ENCODE measurements at regions not wholly inside any gene's neighbourhood (a gene's known extent, or its start where the extent isn't known, plus 50 kb on each side); places are given as distances from the start of the nearest gene placed in this dataset.
"Not testable (repeated sequence)": the region's sequence is repeated elsewhere in the genome, so short reads cannot be mapped to it uniquely, and the experiment has no call there.

DNA sequence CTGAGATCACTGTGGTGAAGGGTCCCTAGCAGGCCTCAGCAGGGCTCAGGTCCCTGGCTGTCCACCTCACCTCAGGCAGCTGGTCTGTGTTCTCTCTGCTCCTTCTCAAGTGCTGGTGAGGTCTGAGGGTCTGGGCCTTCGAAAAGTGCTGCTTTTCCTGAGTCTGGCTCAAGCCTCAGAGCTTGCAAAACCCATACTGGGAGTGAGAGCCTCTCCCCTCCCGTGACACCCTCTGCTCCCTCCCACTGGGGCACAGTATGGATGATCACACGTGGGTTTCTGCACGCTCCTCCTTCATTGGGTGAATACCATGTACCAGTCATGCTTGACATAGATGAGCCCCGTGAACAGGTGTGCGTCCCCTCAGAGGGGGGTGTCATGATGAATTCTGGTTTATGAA is 73.3 kb upstream of the WASF3 start:
- DNase-seq (ENCODE audit: low spot score): no peak

DNA sequence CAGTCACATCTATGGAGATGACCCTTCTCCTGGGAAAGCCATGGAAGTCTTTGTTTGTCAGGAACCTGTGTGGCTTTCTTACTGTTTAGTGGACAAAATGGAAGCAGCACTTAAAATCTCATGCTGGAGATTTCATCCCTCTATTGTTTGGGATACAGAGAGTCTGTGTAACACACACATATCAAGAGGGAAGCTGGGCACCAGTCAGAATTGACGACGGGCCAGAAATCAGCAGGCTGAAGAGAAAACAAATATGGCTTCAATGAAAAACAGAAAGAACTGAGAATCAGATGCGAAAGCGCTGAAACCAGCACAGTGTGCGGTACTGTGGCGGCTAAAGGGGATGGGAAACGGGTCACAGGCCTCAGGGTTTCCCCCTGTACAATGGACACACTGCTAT is 72.2 kb upstream of the WASF3 start:
- no peak for DNase-seq (ENCODE audit: low spot score)

DNA sequence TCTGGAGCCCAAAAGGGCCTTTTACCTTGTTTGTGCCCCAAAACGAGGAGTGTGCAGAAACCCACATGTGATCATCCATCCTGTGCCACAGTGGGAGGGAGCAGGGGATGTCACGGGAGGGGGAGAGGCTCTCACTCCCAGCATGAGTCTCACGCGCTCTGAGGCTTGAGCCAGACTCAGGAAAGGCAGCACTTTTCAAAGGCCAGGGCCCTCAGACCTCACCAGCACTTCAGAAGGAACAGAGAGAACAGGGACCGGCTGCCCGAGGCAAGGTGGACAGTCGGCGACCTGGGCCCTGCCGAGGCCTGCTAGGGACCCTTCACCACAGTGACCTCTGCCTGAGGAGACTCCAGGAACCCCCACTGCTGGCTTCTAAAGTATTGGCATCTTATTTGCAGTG is 71.7 kb upstream of the WASF3 start:
- no peak for DNase-seq (ENCODE audit: low spot score)

DNA sequence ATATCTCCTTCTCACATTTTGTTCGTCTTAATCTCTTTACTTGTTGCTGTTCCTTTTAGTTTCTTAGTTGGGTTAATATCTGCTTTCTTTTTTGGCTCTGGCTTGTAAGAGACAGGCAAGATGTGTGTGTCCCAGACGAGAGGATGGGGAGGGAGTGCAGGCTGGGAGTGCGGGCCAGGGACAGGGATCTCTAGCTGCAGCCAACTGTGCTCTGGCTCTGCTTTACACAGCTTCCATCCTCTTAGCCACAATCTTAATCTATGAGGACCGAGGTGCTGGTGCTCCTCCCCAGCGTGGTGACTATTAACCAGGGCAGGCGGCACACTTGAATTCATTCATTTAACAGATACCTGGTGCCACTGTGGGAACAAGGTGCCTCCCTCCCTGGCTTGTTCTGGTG is 70.9 kb upstream of the WASF3 start:
- no peak for DNase-seq (ENCODE audit: low spot score)

DNA sequence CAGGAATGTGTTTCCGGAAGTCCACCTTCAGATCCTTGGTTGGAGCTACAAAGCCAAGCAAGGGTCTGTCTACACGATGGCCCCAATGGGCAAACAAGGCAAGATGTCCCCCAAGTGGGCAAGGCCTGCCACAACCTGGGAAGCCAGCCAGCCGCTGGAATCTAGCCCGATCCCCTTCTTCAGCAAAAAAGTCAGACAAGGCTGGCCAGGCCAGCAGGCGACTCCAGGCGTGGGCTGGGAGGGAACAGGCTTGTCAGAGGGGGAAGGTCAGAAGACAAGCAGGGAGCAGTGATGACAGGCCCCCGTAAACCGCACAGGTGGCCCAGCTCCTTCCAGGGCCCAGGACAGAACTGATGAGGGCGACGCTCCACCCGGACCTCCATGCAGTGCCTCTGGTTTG is 69.7 kb upstream of the WASF3 start:
- DNase-seq (ENCODE audit: low spot score): no peak

DNA sequence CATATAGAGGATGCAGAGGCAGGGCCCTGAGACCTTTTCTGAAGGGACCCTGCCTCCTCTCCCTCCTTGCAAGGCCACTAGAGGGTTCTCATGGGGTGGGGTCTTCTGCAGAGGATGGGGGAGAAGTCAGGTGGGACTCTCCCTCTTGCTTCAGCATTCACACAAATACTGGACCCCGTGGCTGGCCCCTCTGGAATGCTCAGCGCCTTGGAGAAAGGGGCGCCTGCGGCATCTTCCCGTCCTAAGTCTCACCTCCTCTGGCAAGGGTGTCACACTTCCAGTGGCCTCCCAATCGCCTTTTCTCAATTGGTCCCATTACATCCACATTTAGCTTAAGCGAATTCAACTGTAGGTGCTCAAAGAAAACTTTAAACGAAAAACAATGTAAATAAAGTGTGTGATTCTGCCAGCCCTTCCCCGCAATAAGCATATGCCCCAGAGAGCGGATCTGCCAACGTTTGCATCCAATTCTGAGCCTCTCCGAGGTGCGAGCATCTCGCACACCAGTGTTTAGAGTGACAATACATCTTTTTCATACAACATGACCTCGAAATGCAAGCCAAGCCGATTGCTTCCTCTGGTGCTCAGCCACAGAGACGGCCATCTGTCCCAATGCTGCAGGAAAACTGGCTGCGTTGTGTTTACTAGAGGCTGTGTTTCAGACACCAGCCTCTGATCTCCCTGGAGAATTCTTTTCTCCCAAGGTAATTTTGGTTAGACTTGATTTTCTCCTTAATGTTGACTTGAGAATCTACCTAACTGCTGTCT is 69.1 kb upstream of the WASF3 start:
- DNase-seq (ENCODE audit: low spot score): no peak

DNA sequence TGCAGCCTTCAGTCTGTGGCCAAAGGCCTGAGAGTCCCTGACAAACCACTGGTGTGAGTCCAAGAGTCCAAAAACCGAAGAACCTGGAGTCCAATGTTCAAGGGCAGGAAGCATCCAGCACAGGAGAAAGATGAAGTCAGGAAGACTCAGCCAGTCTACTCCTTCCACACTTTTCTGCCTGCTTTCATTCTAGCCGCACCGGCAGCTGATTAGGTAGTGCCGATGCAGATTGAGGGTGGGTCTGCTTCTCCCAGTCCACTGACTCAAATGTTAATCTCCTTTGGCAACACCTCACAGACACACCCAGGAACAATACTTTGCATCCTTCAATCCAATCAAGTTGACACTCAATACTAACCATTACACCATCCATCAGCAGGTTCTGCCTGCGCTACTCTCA is 65.2 kb upstream of the WASF3 start:
- DNase-seq (ENCODE audit: low spot score): not testable (repeated sequence)

DNA sequence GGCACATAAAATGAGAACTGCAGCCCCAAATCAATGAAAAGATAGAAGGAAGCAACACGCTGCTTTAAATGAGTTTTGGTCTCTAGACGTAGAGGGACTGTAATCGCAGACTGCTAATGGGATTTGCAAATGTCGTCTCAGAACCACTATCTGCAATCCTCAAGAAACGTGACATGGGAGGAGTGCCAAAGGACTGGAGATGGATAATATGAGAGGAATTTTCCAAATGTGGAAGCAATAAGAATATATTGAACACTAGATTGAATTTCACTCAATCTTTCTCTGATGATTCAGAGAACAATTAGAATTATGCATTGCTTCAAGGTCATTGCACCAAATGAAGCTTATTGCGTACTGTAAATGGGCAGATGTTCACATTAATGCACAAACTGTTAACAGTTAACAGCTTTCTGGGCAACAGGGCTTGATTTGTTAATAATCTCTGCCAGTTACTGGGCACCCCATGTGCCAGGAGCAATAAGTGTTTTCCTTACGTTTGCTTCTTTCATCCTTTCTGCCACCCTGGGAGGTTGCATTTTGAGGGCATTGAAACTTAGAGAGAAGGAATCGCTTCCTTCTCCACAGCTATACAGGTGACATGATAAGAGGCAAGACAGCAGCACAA is 62.8 kb upstream of the WASF3 start:
- no peak for DNase-seq (ENCODE audit: low spot score)

DNA sequence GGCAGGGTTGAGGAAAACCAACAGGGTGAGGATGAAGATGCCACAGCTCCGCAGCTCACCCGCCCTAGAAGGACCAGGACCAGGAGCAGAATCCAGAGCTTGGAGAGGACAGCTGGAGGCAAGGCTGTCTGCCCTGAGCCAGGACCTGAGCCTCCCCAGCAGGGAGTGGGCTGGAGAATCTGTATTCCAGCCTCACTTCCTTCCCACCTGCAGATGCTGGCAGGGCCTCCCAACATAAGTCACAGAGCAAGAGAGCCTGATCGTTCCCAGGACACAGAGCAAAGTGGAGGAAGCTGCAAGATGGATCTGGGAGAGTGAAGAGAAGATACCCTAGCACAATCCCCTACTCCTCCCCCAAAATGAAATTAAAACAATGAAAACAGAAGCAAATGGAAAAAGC is 61.7 kb upstream of the WASF3 start:
- no peak for DNase-seq (ENCODE audit: low spot score)

DNA sequence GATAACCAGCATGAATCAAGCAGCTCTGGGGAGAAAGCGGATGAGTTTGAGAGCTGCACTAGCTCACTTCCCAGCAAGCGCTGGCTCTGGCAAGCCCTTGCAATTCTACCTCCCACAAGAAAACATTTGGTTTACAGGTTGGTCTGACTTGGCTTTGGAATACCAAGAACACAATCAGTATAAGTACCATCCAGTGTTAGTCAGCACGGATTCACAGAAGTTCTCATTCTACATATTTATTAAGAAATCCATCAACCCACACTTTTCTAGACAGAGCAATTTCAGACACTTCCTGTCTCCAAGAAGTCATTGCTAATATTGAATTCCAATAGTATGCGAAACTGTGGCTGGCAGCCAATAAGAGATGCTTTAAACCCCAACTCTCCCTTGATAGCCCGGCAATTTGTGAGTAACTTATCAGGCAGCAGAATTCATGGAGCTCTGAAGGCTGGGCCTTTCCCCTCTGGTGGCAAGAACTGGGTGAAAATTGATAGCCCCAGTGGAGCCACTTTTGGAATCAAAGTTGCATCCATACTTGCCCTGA is 59.4 kb upstream of the WASF3 start:
- DNase-seq (ENCODE audit: low spot score): no peak

DNA sequence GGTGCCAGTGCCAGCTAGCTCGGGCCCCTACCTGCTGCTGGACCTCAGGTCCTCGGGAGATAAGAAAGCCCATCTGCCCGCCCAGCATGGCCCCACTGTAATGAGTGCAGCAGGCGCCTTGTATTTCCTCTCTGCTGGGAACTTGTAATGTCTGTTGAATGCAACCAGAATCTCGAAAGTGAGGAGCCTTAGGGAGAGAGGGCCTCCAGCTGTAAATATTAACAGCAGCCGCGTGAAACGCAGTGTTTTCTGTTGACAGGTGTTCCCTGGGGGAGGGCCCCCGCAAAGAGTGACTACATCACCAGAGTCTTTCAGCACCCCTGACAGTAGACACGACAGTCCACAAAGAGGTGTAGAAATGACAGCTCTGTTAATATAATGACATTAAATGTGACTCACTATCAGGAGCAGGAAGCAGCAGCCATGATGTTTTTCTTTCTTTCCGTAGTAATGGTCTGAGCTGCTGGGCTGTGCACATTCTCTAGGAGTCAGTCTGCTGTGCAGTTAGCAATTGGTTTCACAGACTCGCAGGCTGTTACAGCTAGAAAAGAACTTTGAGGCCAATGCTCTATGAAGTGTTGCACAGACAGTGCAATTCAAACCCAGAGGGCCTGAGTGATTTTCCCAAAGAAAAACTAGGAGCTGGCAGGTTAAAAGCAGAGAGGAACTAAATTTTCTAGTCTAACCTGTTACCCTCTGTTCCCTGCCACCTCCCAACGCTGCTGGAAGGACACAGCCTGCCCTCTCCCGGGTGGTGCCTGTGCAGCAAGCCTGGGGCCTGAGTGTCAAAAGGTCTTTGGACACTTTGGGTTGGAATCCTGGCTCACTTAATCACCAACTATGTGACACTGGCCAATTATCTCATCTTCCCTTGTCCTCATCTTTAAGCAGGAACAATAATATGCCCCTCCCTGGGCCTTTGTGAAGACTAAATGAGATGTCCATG is 58.6 kb upstream of the WASF3 start:
- DNase-seq (ENCODE audit: low spot score): no peak

DNA sequence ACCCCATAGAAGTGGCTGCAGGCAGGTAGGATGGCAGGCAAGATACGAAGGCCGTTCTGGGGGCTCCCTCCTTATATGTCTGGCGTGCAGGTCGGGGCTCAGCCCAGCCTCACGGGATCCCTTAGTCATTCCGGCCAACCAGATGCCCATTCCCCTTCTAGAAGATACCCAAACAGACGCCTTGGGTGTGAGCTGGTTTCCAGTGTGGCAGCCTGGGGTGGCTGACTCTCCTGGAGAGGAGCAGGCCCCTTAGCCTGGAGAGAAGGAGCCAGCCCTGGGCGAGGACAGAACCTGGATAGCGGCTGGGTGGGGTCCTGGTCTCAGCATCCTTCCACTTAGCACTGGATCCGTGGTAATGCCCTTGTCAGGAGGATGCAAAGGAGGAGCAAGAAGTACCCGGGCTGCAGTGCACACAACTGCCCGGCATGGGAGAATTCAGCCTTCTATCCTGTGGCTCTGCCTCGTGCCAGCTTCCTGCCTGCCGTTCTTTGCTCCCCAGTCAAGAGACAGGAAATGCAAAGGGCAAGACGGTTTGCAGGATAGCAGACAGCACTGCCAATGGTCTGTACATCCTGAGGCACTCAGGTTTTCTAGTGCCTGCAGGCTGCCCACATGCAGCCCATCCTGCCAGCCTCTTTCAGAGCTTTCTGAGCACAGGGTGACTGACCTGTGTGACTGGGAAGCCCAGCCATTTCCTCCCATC is 56.7 kb upstream of the WASF3 start:
- no peak for DNase-seq (ENCODE audit: low spot score)

DNA sequence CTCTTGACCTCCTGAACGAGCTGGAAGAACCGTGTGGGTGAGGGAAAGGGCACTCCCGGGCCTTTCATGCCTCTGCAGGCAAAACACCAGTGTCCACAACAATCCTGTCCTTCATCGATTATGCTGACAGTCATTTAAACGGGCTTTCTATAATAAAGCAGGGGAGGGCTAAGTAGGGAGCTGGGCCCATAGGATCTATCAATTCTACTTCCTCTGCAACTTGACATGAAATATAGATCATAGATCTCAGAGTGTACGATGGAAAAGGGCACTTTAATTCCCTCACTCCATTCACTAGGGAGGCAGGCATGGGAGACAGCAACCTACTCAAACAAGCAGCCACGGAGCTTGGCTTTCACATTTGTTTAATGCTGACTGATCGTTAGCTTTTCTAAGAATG is 55.8 kb upstream of the WASF3 start:
- DNase-seq (ENCODE audit: low spot score): no peak

DNA sequence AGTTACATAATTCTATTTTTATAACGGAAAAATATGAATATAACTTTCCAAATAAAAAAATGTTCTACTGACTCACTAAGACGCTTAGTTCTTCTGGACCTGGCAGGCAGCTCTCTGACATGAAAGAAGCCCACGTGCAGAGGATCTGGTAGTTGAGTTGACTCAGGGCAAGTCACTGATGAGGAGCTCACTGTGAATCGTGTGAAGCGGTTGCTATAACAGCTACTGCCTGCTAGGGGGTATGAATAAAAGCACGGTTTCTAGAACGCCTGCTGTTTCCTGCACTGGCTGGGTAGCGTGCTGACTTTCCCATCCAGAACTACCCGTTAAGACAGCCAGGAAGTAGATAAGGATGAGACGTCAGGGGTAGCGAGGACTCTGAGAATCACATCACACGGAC is 54.7 kb upstream of the WASF3 start:
- DNase-seq (ENCODE audit: low spot score): no peak

DNA sequence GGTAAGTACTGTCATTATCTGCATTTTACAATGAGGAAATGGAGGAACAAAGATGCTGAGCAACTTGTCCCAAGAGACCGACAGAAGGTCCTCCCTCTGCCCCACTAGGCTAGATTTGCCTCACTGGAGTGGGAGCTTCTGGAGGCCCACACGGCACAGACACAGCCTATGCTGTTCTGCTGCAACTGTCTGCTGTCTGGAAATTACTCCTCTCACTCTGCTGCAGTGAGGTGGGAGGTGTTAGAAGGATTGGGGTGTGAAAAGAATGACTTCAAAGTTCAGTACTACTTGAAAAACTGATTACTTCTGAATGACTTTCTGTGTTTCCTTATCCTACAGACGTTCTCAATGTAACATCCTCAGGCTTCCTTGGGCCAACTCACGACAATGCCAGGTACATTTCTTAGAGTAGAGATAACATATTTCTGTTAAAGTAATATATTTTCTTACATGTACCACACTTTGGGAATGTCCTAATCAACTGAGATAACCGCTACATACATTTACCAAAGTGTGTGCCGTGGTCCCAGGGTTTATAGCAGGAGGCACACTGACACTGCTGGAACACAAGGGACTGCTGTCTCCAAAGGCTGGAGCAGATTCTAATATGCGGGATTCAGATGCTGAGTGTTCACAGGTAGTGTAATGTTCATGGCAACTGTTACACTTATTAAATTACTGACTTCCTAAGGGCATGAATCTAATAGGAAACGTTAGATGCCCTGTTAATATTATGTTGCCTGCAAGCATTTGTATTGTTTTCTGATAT is 53.5 kb upstream of the WASF3 start:
- DNase-seq (ENCODE audit: low spot score): no peak

All from CD4-positive, alpha-beta T cell treated with Interleukin-15 for 4 hours (primary cell).